Neuronal stem cell (in vitro differentiated cells): ENCODE measurements at regions not wholly inside any gene's neighbourhood (a gene's known extent, or its start where the extent isn't known, plus 50 kb on each side); places are given as distances from the start of the nearest gene placed in this dataset.

Experiments
- DNase-seq: peaks from one replicate; pipeline ENCODE4 v3.0.0-alpha.2; 2013; ENCODE audit warnings: low spot score
- H2AFZ ChIP-seq: one replicate; pipeline ENCODE4 v1.6.1; 2013; ENCODE audit warnings: mild to moderate bottlenecking, low read length, inconsistent platforms
- H2AK5ac ChIP-seq: 2 replicates; pipeline ENCODE4 v1.6.1; 2013; ENCODE audit warnings: low read depth, mild to moderate bottlenecking, inconsistent platforms, low read length, moderate library complexity, mixed read lengths
- H2BK120ac ChIP-seq: 2 replicates; pipeline ENCODE4 v1.6.1; 2013; ENCODE audit warnings: low read depth, mild to moderate bottlenecking, inconsistent platforms, low read length, moderate library complexity, mixed read lengths
- H2BK12ac ChIP-seq: one replicate; pipeline ENCODE4 v1.6.1; 2013; ENCODE audit warnings: low read length, inconsistent platforms
- H2BK15ac ChIP-seq: 2 replicates; pipeline ENCODE4 v1.6.1; 2013; ENCODE audit warnings: mild to moderate bottlenecking, low read length, inconsistent platforms, mixed read lengths
- H2BK5ac ChIP-seq: one replicate; pipeline ENCODE4 v1.6.1; 2013; ENCODE audit warnings: inconsistent platforms, mild to moderate bottlenecking, low read length, moderate library complexity
- H3K14ac ChIP-seq: one replicate; pipeline ENCODE4 v1.6.1; 2013; ENCODE audit warnings: low read length, inconsistent platforms
- H3K18ac ChIP-seq: 2 replicates; pipeline ENCODE4 v1.6.1; 2013; ENCODE audit warnings: low read length, inconsistent platforms
- H3K23ac ChIP-seq: 2 replicates; pipeline ENCODE4 v1.6.1; 2013; ENCODE audit warnings: low read depth, mild to moderate bottlenecking, mixed read lengths, low read length, inconsistent platforms; ENCODE audit not compliant: poor library complexity
- H3K27ac ChIP-seq: replicated peaks from 3 replicates; pipeline ENCODE4 v1.5.1; 2013; ENCODE audit warnings: low read length, inconsistent platforms
- H3K27me3 ChIP-seq, 3 experiments: 2 replicates each; pipeline ENCODE4 v1.6.1; 2013; ENCODE audit warnings: low read length in 3 of 3, mild to moderate bottlenecking in 2 of 3, inconsistent platforms in 1 of 3, low read depth in 1 of 3, mixed read lengths in 1 of 3, moderate library complexity in 1 of 3; ENCODE audit not compliant: control insufficient read depth in 3 of 3, insufficient read depth in 3 of 3
- H3K36me3 ChIP-seq, 2 donors: replicated peaks in 1 of 2; 2 replicates each; pipeline ENCODE4 v1.6.1; 2013; ENCODE audit warnings: low read length in 2 of 2; ENCODE audit not compliant: control insufficient read depth in 2 of 2, insufficient read depth in 2 of 2
- H3K4ac ChIP-seq: 2 replicates; pipeline ENCODE4 v1.6.1; 2013; ENCODE audit warnings: inconsistent platforms, mild to moderate bottlenecking, low read length, moderate library complexity
- H3K4me1 ChIP-seq, 2 donors: 1 replicate in 1 of 2; 2 replicates in 1 of 2; pipeline ENCODE4 v1.6.1; 2013; ENCODE audit warnings: low read length in 2 of 2, low read depth in 1 of 2; ENCODE audit not compliant: control insufficient read depth in 2 of 2, insufficient read depth in 1 of 2
- H3K4me2 ChIP-seq: one replicate; pipeline ENCODE4 v1.6.1; 2013; ENCODE audit warnings: mild to moderate bottlenecking, low read length, inconsistent platforms; ENCODE audit not compliant: insufficient read depth, poor library complexity, severe bottlenecking
- H3K4me3 ChIP-seq, 2 donors: 2 replicates each; pipeline ENCODE4 v1.5.1; 2013; ENCODE audit warnings: low read length in 2 of 2, mild to moderate bottlenecking in 2 of 2, inconsistent platforms in 1 of 2, moderate library complexity in 1 of 2
- H3K79me1 ChIP-seq: one replicate; pipeline ENCODE4 v1.6.1; 2013; ENCODE audit warnings: low read depth, mild to moderate bottlenecking, inconsistent platforms, low read length, moderate library complexity
- H3K9ac ChIP-seq: one replicate; pipeline ENCODE4 v1.6.1; 2013; ENCODE audit warnings: mild to moderate bottlenecking, low read depth, low read length, inconsistent platforms; ENCODE audit not compliant: poor library complexity
- H3K9me3 ChIP-seq, 2 donors: replicated peaks in 1 of 2; 2 replicates each; pipeline versions ENCODE3 to v1.6.1; 2013; ENCODE audit warnings: low read length in 2 of 2, mild to moderate bottlenecking in 2 of 2, inconsistent platforms in 1 of 2, low read depth in 1 of 2, mixed read lengths in 1 of 2, moderate library complexity in 1 of 2; ENCODE audit not compliant: control insufficient read depth in 2 of 2, insufficient read depth in 1 of 2
- H4K8ac ChIP-seq: one replicate; pipeline ENCODE4 v1.6.1; 2013; ENCODE audit warnings: low read depth, mild to moderate bottlenecking, inconsistent platforms, low read length, moderate library complexity
- H4K91ac ChIP-seq: one replicate; pipeline ENCODE4 v1.6.1; 2013; ENCODE audit warnings: low read length, low read depth, mild to moderate bottlenecking, inconsistent platforms; ENCODE audit not compliant: poor library complexity
- WGBS, 2 donors: extraction: QIAGEN DNeasy Blood & Tissue Kit; methylation state at CpG; one replicate each; pipeline ENCODE4 v1.1.7; 2013; ENCODE audit warnings: missing lambda C conversion rate in 2 of 2, mixed read lengths in 1 of 2; ENCODE audit not compliant: insufficient read length in 2 of 2, insufficient replicate concordance in 1 of 2; ENCODE audit errors: extremely low coverage in 2 of 2; 5-methylcytosine and 5-hydroxymethylcytosine counted together

- Histone ChIP-seq H3K27me3 (no peaks in the 10 kb centered on the region), H2BK15ac (no peak overlapping the region), H2BK5ac (no peak overlapping the region), H3K4me1 (peaks cover 0 to 7% of the 10 kb centered on the region in 2 donors), H4K8ac (no peak overlapping the region), H3K27ac (no peak overlapping the region), H3K4me3 (no peak overlapping the region), H3K18ac (no peak overlapping the region), H2AK5ac (no peak overlapping the region), H2BK120ac (no peak overlapping the region), H2BK12ac (no peak overlapping the region), H3K9ac (no peak overlapping the region), H3K4ac (no peak overlapping the region), H3K9me3 (peaks cover 0 to 3% of the 10 kb centered on the region in 2 donors), H3K23ac (no peak overlapping the region), H3K4me2 (no peak overlapping the region), H3K79me1 (no peaks in the 10 kb centered on the region), H4K91ac (no peak overlapping the region), H3K14ac (no peak overlapping the region), H2AFZ (no peak overlapping the region), H3K36me3 (no peaks in the 10 kb centered on the region)
- no peak for DNase-seq
- whole genome bisulfite sequencing, 2 donors: no CpG with 5 or more reads among the region's 1 CpG
Measured at GRCh38 chr15:70541511-70541910, 221.8 kb downstream of the UACA start.

GRCh38 chr15:70539912-70540530 is 223.3 kb downstream of the UACA start:
- Histone ChIP-seq H2AFZ (no peak overlapping the region), H3K4me1 (peaks cover 12 to 20% of the 10 kb centered on the region in 2 donors), H2BK15ac (no peak overlapping the region), H2BK120ac (no peak overlapping the region), H3K4me2 (no peak overlapping the region), H3K4me3 (no peak overlapping the region), H4K8ac (no peak overlapping the region), H3K14ac (no peak overlapping the region), H2AK5ac (no peak overlapping the region), H3K27me3 (no peaks in the 10 kb centered on the region), H3K36me3 (no peaks in the 10 kb centered on the region), H3K9me3 (no peaks in the 10 kb centered on the region), H2BK12ac (no peak overlapping the region), H3K79me1 (no peaks in the 10 kb centered on the region), H3K9ac (peak overlapping the region; percentile 5), H4K91ac (no peak overlapping the region), H2BK5ac (no peak overlapping the region), H3K4ac (no peak overlapping the region), H3K18ac (peak overlapping the region; percentile 11), H3K23ac (peak overlapping the region; percentile 66), H3K27ac (no peak overlapping the region)
- WGBS, 2 donors: no CpG with 5 or more reads among the region's 12 CpGs
- DNase-seq: no peak

- no CpG with 5 or more reads among the region's 5 CpGs for WGBS, 2 donors
- no peak overlapping the region for H3K9ac ChIP-seq
Measured at GRCh38 chr15:70539409-70539808, 223.9 kb downstream of the UACA start.

GRCh38 chr15:70538278-70538677 is 225.1 kb downstream of the UACA start:
- H3K18ac ChIP-seq: no peak overlapping the region
- no peak overlapping the region for H4K8ac ChIP-seq
- H3K27ac ChIP-seq: no peak overlapping the region
- H2BK5ac ChIP-seq: no peak overlapping the region
- H3K36me3 ChIP-seq: no peaks in the 10 kb centered on the region
- no peak for DNase-seq
- no peak overlapping the region for H3K23ac ChIP-seq
- H3K4me3 ChIP-seq: no peak overlapping the region
- no peaks in the 10 kb centered on the region for H3K27me3 ChIP-seq
- H2AK5ac ChIP-seq: no peak overlapping the region
- H3K4me1 ChIP-seq: peaks cover 13 to 20% of the 10 kb centered on the region in 2 donors
- no peak overlapping the region for H4K91ac ChIP-seq
- no peaks in the 10 kb centered on the region for H3K9me3 ChIP-seq
- H2BK12ac ChIP-seq: no peak overlapping the region
- no peak overlapping the region for H2AFZ ChIP-seq
- no peak overlapping the region for H3K4ac ChIP-seq
- H2BK15ac ChIP-seq: no peak overlapping the region
- no peak overlapping the region for H3K9ac ChIP-seq
- H3K14ac ChIP-seq: no peak overlapping the region
- no peak overlapping the region for H2BK120ac ChIP-seq
- no peaks in the 10 kb centered on the region for H3K79me1 ChIP-seq
- H3K4me2 ChIP-seq: no peak overlapping the region

More at GRCh38 chr15:70539409-70539808, 223.9 kb downstream of the UACA start:
- no peak overlapping the region for H3K4me2 ChIP-seq
- H3K36me3 ChIP-seq: no peaks in the 10 kb centered on the region
- no peaks in the 10 kb centered on the region for H3K27me3 ChIP-seq
- no peak for DNase-seq
- H3K9me3 ChIP-seq: no peaks in the 10 kb centered on the region
- no peak overlapping the region for H2AFZ ChIP-seq
- no peak overlapping the region for H4K91ac ChIP-seq
- no peak overlapping the region for H3K27ac ChIP-seq
- H2BK5ac ChIP-seq: no peak overlapping the region
- H3K18ac ChIP-seq: no peak overlapping the region
- no peak overlapping the region for H3K23ac ChIP-seq
- no peak overlapping the region for H2AK5ac ChIP-seq
- H3K4me3 ChIP-seq: no peak overlapping the region
- H2BK120ac ChIP-seq: no peak overlapping the region
- no peaks in the 10 kb centered on the region for H3K79me1 ChIP-seq
- no peak overlapping the region for H2BK12ac ChIP-seq
- no peak overlapping the region for H3K4ac ChIP-seq
- H3K4me1 ChIP-seq: peaks cover 13 to 20% of the 10 kb centered on the region in 2 donors
- no peak overlapping the region for H3K14ac ChIP-seq
- H4K8ac ChIP-seq: no peak overlapping the region
- H2BK15ac ChIP-seq: no peak overlapping the region
